ENCODE measurements at regions not wholly inside any gene's neighbourhood (a gene's known extent, or its start where the extent isn't known, plus 50 kb on each side); places are given as distances from the start of the nearest gene placed in this dataset.
A peak's percentile ranks its signal among the peaks of the same experiment; 100 is the strongest.

DNA sequence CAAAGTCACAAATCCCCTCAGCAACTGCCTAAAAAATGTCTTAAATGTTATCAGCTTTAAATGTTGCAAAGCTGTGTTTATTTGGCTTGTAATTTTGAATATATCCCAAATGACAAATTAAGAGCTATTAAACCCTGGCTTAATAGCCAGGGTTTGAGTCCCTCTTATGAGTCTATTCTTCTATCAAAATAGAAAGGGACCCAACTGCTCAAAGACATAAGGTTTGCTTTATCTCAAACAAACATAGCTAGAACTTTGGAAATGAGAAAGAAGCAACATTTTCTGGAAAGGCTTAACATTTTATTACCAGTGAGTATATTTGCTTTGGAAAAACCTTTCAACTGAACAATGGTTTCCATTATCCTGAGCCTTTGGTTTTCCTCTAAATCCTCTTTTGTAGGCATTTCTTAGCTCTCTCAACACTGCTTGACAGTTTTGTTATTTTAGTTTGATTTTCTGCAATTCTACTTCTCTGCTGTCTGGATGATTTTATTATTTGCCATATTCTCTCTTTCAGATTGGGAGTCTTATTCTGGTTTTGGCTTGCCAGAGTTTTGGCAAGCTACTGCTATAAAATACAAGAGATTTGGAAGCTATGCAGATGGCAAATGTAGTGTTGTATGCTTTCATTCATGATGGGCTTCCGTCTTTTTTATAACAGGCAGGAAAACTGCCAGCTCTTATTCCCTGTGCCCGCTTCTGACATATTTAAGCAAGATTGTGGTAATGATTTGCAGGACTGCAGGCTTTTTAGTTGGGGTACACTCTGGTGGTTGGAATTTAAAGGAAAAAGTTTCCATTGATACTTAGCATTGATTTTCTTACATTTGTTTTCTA lies 734.9 kb downstream of the DTWD2 start:
- no peak for DNase-seq (ENCODE audit: unreplicated experiment)
- no peak overlapping the region for H3K4me3 Mint-ChIP-seq (ENCODE audit: unreplicated experiment)
- H3K9me3 Mint-ChIP-seq (ENCODE audit: unreplicated experiment) = peaks cover 28% of the 10 kb centered on the region
- H3K27me3 Mint-ChIP-seq (ENCODE audit: insufficient read depth, unreplicated experiment) = no peaks in the 10 kb centered on the region
- POLR2A ChIA-PET = interaction anchor here (0.5 kb wide), 1 partner anchor 1756 kb away, joined by 3 read pairs; no protein-coding TSS in a partner anchor
- intact Hi-C loops (cut with micrococcal nuclease) = no loop called here
- CTCF ChIA-PET = interaction anchor here (0.5 to 1.2 kb wide), 3 partner anchors 539 to 1114 kb away, joined by 3 read pairs; no protein-coding TSS in a partner anchor
- no peaks in the 10 kb centered on the region for H3K4me1 Mint-ChIP-seq (ENCODE audit: insufficient read depth, unreplicated experiment)
- no peak overlapping the region for H3K27ac Mint-ChIP-seq (ENCODE audit: low read depth, unreplicated experiment)
- TF ChIP-seq, protein P1, sequence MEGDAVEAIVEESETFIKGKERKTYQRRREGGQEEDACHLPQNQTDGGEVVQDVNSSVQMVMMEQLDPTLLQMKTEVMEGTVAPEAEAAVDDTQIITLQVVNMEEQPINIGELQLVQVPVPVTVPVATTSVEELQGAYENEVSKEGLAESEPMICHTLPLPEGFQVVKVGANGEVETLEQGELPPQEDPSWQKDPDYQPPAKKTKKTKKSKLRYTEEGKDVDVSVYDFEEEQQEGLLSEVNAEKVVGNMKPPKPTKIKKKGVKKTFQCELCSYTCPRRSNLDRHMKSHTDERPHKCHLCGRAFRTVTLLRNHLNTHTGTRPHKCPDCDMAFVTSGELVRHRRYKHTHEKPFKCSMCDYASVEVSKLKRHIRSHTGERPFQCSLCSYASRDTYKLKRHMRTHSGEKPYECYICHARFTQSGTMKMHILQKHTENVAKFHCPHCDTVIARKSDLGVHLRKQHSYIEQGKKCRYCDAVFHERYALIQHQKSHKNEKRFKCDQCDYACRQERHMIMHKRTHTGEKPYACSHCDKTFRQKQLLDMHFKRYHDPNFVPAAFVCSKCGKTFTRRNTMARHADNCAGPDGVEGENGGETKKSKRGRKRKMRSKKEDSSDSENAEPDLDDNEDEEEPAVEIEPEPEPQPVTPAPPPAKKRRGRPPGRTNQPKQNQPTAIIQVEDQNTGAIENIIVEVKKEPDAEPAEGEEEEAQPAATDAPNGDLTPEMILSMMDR (IDR thresholded peaks at IDR 0.05; ENCODE audit: unreplicated experiment) = no peak
- no TSS peak for BruUV-seq (replicated peaks)
- no peaks in the 10 kb centered on the region for H3K36me3 Mint-ChIP-seq (ENCODE audit: insufficient read depth, unreplicated experiment)

DNA sequence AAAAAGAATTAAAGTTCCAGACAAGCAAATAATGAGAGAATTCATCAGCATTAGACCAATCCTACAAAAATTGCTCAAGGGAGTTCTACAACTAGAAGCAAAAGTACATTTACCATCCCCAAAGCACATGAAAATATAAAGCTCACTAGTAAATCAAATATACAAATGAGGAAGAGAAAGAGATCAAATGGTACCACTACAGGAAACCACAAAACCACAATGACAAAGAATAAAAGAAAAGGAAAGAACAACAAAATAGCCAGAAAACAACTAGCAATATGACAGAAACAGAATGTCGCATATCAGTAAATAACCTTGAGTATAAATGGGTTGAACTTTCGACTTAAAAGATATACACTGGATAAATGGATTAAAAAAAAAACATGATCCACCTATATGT lies 739.0 kb downstream of the DTWD2 start:
- CTCF ChIA-PET = no interaction called here
- intact Hi-C loops (cut with micrococcal nuclease) = no loop called here
- no peaks in the 10 kb centered on the region for H3K4me1 Mint-ChIP-seq (ENCODE audit: insufficient read depth, unreplicated experiment)

DNA sequence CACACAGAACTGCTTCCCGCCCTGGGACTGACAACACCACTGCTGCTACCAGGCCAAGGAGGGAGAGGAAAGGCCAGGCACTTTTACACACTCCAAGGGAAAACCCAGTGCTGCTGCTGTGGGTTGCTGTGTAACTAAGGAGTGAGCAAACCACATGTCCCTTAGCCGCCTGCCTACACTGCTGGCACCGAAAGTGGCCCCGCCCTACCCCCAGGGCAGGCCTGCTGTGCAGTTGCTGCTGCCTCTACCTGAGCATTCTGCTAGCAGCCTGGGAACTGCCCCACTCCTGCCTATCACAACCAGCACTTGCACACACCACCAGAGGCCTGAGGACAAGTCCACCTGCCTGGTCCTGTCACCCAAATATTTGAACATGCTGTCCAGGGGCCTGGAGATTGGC lies 740.9 kb downstream of the DTWD2 start:
- TF ChIP-seq, protein P1 (IDR thresholded peaks at IDR 0.05; ENCODE audit: unreplicated experiment) = no peak
- ChIA-PET CTCF (interaction anchor here (0.5 to 0.6 kb wide), 2 partner anchors 17 to 981 kb away, joined by 3 read pairs; no protein-coding TSS in a partner anchor), POLR2A (no interaction called here)
- peak; percentile 42 for DNase-seq (ENCODE audit: unreplicated experiment)
- Mint-ChIP-seq H3K4me1 (ENCODE audit: insufficient read depth, unreplicated experiment) (no peaks in the 10 kb centered on the region), H3K27ac (ENCODE audit: low read depth, unreplicated experiment) (no peak overlapping the region), H3K36me3 (ENCODE audit: insufficient read depth, unreplicated experiment) (no peaks in the 10 kb centered on the region), H3K9me3 (ENCODE audit: unreplicated experiment) (peaks cover 25% of the 10 kb centered on the region), H3K27me3 (ENCODE audit: insufficient read depth, unreplicated experiment) (no peaks in the 10 kb centered on the region), H3K4me3 (ENCODE audit: unreplicated experiment) (no peak overlapping the region)
- intact Hi-C loops (cut with micrococcal nuclease) = no loop called here
- BruUV-seq (replicated peaks) = no TSS peak

More for the DNA sequence above, 739.0 kb downstream of the DTWD2 start:
- Mint-ChIP-seq H3K27ac (ENCODE audit: low read depth, unreplicated experiment) (no peak overlapping the region), H3K27me3 (ENCODE audit: insufficient read depth, unreplicated experiment) (no peaks in the 10 kb centered on the region), H3K9me3 (ENCODE audit: unreplicated experiment) (peaks cover 29% of the 10 kb centered on the region), H3K4me3 (ENCODE audit: unreplicated experiment) (no peak overlapping the region), H3K36me3 (ENCODE audit: insufficient read depth, unreplicated experiment) (no peaks in the 10 kb centered on the region)
- TF ChIP-seq, protein P1 (IDR thresholded peaks at IDR 0.05; ENCODE audit: unreplicated experiment) = no peak
- no peak for DNase-seq (ENCODE audit: unreplicated experiment)
- POLR2A ChIA-PET = interaction anchor here (1.2 kb wide), 1 partner anchor 21 kb away, joined by 5 read pairs; no protein-coding TSS in a partner anchor
- no TSS peak for BruUV-seq (replicated peaks)

DNA sequence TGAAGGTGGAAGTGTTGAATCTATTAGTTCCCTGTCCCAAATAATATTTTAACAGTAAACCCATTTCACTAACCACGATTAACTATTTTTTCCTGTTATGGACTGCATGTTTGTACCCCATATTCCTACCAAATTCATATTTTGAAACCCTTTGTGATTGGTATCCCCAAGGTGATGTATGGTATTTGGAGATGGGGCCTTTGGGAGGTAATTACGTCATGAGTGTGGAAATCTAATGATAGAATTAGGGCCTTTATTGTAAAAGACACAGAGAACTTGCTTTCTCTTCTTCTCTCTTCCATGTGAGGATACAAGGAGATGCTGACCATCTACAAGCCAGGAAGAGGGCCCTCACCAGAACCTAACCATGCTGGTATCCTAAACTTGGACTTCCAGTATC lies 744.7 kb downstream of the DTWD2 start:
- Mint-ChIP-seq H3K9me3 (ENCODE audit: unreplicated experiment) (peaks cover 2% of the 10 kb centered on the region), H3K4me3 (ENCODE audit: unreplicated experiment) (no peak overlapping the region), H3K4me1 (ENCODE audit: insufficient read depth, unreplicated experiment) (no peaks in the 10 kb centered on the region), H3K36me3 (ENCODE audit: insufficient read depth, unreplicated experiment) (no peaks in the 10 kb centered on the region), H3K27ac (ENCODE audit: low read depth, unreplicated experiment) (no peak overlapping the region), H3K27me3 (ENCODE audit: insufficient read depth, unreplicated experiment) (no peaks in the 10 kb centered on the region)
- ChIA-PET CTCF (no interaction called here), POLR2A (no interaction called here)
- intact Hi-C loops (cut with micrococcal nuclease) = no loop called here
- no peak for DNase-seq (ENCODE audit: unreplicated experiment)
- TF ChIP-seq, protein P1 (IDR thresholded peaks at IDR 0.05; ENCODE audit: unreplicated experiment) = no peak
- BruUV-seq (replicated peaks) = no TSS peak
